SHP77 treated with DMSO at 0.1 percent for 48 hours (cell line): ENCODE measurements at regions not wholly inside any gene's neighbourhood (a gene's known extent, or its start where the extent isn't known, plus 50 kb on each side); places are given as distances from the start of the nearest gene placed in this dataset.

Source experiments
- DNase-seq: peaks from one replicate; lab custom pipeline; 2025; lab: John Stamatoyannopoulos, UW

DNA sequence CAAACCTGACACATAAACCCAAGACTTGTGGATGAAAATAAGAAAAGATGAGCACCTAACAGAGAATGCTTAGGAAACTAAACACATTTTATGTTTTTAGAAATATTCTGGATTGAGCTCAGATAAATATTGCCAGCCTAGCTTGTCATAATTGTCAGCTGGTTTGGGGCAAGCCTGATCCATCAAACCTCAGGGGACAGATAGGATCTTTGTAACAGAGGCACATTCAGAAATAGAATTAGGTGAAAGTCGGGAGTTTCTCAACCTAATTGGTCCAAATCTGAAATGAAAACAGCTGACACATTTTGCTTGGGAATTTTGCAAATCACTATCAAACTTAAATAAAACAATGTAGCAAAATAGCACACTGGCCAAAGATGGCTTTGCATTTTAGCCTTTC is 503.7 kb downstream of the ANXA1 start:
- no peak for DNase-seq

DNA sequence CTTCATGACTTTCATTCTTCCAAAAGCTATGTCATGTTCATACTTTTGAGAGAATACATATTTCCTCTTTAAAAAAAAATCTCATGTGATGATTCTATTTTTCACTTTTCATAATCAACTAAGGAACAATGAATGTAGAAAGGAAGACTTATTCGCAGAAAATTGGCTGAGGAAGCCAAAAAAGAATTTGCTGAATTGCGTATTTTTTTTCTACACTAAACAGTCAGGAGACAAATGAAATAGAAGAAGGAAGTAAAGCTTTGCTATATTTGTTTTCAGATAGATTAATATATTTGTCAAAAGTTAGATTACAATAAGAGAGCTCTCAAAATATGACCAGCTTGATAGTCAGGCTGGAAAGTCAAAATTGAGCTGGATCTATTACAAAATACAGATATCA is 504.2 kb downstream of the ANXA1 start:
- DNase-seq: no peak

- DNase-seq: no peak
Measured at GRCh38 chr9:73665253-73665652, 513.6 kb downstream of the ANXA1 start.

DNA sequence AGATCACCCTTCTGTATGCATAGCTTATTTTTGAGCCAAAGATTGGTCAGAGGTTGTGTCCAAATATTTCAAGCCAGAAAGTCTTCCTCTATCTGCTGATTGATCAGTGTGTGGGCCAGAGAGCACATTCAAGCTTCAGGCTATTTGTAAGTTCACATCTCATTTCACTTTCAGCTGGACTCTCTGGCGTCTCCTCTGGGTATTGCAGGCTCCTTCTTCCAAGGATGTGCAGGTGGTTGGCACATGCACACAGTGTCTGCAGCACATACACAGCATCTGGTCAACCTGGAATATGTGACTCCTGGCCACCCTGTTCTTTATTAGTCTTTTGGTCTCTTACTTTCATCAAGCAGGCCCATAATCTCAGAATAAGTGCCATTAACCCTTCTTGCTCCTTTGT is 516.1 kb downstream of the ANXA1 start:
- no peak for DNase-seq

- DNase-seq: no peak
Measured at GRCh38 chr9:73680831-73681230, 529.2 kb downstream of the ANXA1 start.

GRCh38 chr9:73682789-73683188 is 531.1 kb downstream of the ANXA1 start:
- DNase-seq: no peak

- DNase-seq: no peak
Measured at GRCh38 chr9:73683862-73684591, 532.4 kb downstream of the ANXA1 start.

DNA sequence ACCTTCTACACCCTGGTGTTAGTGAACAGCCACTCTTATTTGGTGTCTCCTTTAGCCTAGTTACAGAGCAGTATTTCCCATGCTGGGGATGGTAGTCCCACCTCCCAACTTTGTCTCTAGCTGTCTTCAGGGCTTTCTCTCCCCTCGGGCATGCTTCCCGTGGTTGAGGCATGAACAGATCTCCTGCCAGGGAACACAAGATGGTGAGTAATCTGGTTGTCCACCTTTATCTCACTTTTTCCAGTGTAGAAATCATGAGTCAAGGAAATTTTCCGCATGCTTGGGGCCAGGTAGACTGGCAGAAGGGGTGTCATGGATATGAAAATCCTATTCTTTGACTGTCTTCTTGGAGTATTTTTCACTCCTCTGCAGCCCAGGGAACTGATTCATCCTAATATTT is 532.9 kb downstream of the ANXA1 start:
- DNase-seq: no peak

- no peak for DNase-seq
Measured at GRCh38 chr9:73685786-73686185, 534.1 kb downstream of the ANXA1 start.

- no peak for DNase-seq
Measured at GRCh38 chr9:73689051-73689870, 537.6 kb downstream of the ANXA1 start.

- no peak for DNase-seq
Measured at GRCh38 chr9:73701415-73702057, 549.9 kb downstream of the ANXA1 start.

- no peak for DNase-seq
Measured at GRCh38 chr9:73714294-73714693, 562.6 kb downstream of the ANXA1 start.

DNA sequence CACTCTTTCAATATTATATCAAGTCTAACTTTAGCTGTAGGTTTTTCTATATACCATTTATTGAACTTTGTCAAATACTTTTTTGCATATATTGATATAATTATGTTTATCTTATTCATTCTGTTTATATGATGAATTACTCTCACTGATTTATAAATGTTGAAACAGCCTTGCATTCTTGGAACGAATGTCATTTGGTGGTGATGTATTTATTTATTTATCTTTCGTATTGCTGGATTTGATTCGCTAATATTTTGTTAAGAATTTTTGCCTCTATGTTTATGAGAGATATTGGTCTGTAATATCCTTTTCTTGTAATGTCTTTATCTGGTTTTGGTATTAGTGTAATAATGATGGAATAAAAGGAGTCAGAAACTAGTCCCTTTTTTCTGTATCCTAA is 563.9 kb downstream of the ANXA1 start:
- no peak for DNase-seq

DNA sequence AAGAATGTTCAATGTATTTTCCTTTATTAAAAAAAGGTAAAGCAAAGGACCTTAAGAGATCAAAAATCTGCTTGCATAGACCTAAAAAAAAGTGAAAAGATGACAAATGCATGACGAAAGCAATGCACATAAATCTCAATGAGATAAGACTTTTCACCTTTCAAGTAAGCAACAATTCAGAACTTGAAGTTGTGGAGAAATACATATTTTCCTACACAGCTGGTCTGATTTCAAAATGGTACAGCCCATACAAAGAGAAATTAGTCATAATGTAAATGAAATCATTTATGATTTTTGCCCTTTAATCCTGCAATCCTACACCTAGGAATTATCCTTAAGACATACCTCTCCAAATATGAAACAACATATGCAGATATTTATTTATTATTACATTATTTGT is 568.0 kb downstream of the ANXA1 start:
- DNase-seq: no peak

DNA sequence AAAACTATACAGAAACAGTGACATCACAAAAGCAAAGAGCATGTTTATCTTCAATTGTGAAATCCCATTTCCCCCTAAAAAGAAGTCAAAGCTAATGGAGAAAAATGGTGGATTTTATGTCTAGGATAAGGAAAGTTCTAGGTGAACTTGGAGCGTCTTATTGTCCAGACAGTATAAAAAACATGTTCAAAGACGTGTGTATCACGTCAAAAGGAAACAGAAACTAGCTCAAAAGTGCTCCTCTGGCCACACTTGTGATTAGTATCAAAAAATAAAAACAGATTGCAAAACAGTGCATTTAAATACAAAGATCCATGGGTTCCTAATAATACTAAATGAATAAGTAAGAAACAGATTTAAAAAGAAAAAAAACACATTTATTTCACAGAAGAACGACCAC is 568.9 kb downstream of the ANXA1 start:
- DNase-seq: no peak

DNA sequence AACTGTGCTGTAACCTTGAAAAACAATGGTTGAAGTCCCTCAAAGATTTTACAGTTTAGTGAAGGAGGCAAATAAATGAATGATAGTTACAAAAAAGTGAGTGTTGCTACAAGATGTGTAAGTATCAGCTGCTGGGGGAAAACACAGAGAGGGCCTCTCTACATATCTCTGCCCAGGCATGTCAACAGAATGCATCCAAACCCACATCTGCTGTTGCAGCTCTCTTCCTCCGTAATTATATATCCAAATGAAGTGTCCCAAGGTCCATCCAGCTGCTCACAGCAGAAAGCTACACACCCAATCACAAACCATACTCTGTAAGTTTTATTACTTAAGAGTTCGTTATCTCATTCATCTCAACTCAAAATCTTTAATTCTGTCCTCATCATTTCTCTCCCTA is 584.6 kb downstream of the ANXA1 start:
- no peak for DNase-seq

GRCh38 chr9:73738741-73739530 is 587.3 kb downstream of the ANXA1 start:
- no peak for DNase-seq

GRCh38 chr9:73741316-73741715 is 589.7 kb downstream of the ANXA1 start:
- no peak for DNase-seq

GRCh38 chr9:73742412-73742811 is 590.7 kb downstream of the ANXA1 start:
- no peak for DNase-seq

DNA sequence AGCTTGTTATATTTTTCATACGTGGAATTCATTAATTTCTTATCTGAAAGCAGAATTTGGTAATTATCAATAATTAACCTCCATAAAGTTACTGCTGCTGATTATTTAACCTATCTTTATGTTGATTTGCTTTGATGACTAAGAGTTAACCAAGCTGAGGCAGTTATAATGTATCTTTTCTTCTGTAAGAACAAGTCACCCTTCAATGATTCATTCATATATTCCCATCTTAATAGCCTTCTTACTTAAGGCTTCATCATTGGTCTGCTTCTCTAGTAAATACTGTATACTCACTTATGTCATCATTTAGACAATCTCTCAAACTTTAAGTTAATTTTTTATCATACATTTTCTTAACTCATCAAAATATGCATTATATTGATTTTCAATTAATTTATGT is 592.2 kb downstream of the ANXA1 start:
- DNase-seq: no peak

GRCh38 chr9:73745598-73745997 is 593.9 kb downstream of the ANXA1 start:
- DNase-seq: no peak

DNA sequence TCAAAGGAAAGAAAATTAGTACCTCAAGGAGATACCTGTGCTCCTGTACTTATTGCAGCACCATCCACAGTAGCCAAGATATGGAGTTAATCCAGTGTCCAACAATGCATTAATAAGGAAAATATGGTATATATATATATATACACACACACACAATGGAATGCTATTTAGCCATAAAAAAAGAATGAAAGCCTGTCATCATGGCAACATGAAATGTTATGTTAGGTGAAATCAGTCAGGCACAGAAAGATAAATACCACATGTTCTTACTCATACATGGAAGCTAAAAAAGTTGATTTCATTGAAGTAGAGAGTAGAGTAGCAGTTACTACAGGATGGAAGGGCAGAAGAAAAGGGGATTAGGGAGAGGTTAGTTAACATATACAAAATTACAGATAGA is 601.5 kb downstream of the ANXA1 start:
- DNase-seq: no peak
